Endothelial cell of umbilical vein (primary cell): ENCODE measurements at regions not wholly inside any gene's neighbourhood (a gene's known extent, or its start where the extent isn't known, plus 50 kb on each side); places are given as distances from the start of the nearest gene placed in this dataset.

Experiments
- EZH2 ChIP-seq: IDR thresholded peaks from 2 replicates; pipeline ENCODE4 v1.6.1; 2012; ENCODE audit warnings: borderline replicate concordance, low read depth, mild to moderate bottlenecking, moderate library complexity, low read length, inconsistent platforms; ENCODE audit not compliant: severe bottlenecking
- POLR2A ChIP-seq: IDR thresholded peaks from 2 replicates; pipeline ENCODE4 v1.6.1; 2012; ENCODE audit warnings: low read depth, mild to moderate bottlenecking, control low read depth, low read length
- TF ChIP-seq, protein P1 (sequence below), 2 donors: IDR thresholded peaks; 1 replicate in 1 of 2; 2 replicates in 1 of 2; pipeline ENCODE4 v1.5.1; 2011; ENCODE audit warnings: low read length in 2 of 2, mild to moderate bottlenecking in 2 of 2, moderate library complexity in 2 of 2, control low read depth in 1 of 2, inconsistent platforms in 1 of 2, low read depth in 1 of 2; ENCODE audit not compliant: insufficient read depth in 1 of 2; ENCODE audit errors: extremely low read depth in 1 of 2

DNA sequence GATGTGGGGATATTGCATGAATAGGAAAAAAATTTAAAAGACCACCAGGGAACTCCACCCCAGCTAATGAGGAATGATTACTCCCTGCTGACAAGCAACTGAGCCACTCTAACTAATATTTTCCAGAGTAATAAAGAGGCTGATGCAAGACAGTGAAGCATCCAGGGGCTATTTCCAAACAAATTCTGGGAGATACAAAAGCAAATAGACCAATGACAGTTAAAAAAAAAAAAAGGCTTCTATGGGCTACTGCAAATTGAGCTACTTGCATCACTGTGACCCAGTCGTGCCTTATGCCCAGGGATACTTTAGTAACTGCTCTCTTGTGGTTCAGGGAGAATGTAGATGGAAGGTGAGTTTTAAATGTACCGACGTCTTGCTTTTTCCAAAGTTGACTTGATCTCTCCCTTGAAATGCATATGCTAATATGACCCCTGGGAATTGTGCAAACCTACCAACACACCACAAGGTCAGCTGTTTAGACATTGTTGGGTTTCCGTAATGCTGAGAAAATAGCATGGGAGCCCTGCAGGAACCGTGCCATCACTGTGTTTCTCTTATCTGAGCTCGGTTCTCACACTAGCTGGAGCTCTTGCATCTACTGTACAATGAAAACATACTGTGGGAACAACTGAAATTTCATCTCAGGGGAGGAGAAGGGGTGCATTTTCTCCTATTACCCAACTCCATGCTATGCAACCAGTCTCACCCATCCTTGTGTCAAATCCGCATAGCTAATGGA lies 250.6 kb upstream of the MAP3K1 start:
- TF ChIP-seq, protein P1, sequence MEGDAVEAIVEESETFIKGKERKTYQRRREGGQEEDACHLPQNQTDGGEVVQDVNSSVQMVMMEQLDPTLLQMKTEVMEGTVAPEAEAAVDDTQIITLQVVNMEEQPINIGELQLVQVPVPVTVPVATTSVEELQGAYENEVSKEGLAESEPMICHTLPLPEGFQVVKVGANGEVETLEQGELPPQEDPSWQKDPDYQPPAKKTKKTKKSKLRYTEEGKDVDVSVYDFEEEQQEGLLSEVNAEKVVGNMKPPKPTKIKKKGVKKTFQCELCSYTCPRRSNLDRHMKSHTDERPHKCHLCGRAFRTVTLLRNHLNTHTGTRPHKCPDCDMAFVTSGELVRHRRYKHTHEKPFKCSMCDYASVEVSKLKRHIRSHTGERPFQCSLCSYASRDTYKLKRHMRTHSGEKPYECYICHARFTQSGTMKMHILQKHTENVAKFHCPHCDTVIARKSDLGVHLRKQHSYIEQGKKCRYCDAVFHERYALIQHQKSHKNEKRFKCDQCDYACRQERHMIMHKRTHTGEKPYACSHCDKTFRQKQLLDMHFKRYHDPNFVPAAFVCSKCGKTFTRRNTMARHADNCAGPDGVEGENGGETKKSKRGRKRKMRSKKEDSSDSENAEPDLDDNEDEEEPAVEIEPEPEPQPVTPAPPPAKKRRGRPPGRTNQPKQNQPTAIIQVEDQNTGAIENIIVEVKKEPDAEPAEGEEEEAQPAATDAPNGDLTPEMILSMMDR (IDR thresholded peaks at IDR 0.05; ENCODE audit: extremely low read depth in 1 of 2, insufficient read depth in 1 of 2, low read depth in 1 of 2, low read length in 2 of 2): no peak
- TF ChIP-seq EZH2: no peak
- TF ChIP-seq POLR2A: no peak
